ENCODE measurements at regions not wholly inside any gene's neighbourhood (a gene's known extent, or its start where the extent isn't known, plus 50 kb on each side); places are given as distances from the start of the nearest gene placed in this dataset.

GRCh38 chr5:114981111-114981510 is 188.6 kb downstream of the TRIM36 start:
- Histone ChIP-seq H3K4me3 (no peak overlapping the region), H3K9me3 (no peaks in the 10 kb centered on the region)
- no peak for ATAC-seq

GRCh38 chr5:114977979-114978573 is 191.6 kb downstream of the TRIM36 start:
- ATAC-seq, result no peak
- intact Hi-C loops (cut with DNase I, micrococcal nuclease), result no loop called here
- no peaks in the 10 kb centered on the region for H3K4me1 ChIP-seq (ENCODE audit: low read depth)
- H3K36me3 ChIP-seq (ENCODE audit: low read depth), result no peaks in the 10 kb centered on the region
- no peak overlapping the region for H3K4me3 ChIP-seq
- DNase-seq, result no peak
- no peaks in the 10 kb centered on the region for H3K9me3 ChIP-seq
- TF ChIP-seq CTCF (IDR thresholded peaks at IDR 0.05), result no peak

More at GRCh38 chr5:114981111-114981510, 188.6 kb downstream of the TRIM36 start:
- no peak for TF ChIP-seq CTCF (IDR thresholded peaks at IDR 0.05)
- no peak for DNase-seq
- H3K4me1 ChIP-seq (ENCODE audit: low read depth), result no peaks in the 10 kb centered on the region
- intact Hi-C loops (cut with DNase I, micrococcal nuclease), result no loop called here
- H3K36me3 ChIP-seq (ENCODE audit: low read depth), result no peaks in the 10 kb centered on the region

GRCh38 chr5:114969482-114969881 is 200.2 kb downstream of the TRIM36 start:
- intact Hi-C loops (cut with DNase I, micrococcal nuclease), result no loop called here
- H3K36me3 ChIP-seq (ENCODE audit: low read depth), result no peaks in the 10 kb centered on the region
- DNase-seq, result no peak

GRCh38 chr5:114957384-114957783 is 212.3 kb downstream of the TRIM36 start:
- no peak for DNase-seq
- H3K4me1 ChIP-seq (ENCODE audit: low read depth), result no peaks in the 10 kb centered on the region
- no peaks in the 10 kb centered on the region for H3K9me3 ChIP-seq
- H3K4me3 ChIP-seq, result no peak overlapping the region
- intact Hi-C loops (cut with DNase I, micrococcal nuclease), result no loop called here
- H3K36me3 ChIP-seq (ENCODE audit: low read depth), result no peaks in the 10 kb centered on the region
- ATAC-seq, result no peak
- no peak for TF ChIP-seq CTCF (IDR thresholded peaks at IDR 0.05)

More at GRCh38 chr5:114969482-114969881, 200.2 kb downstream of the TRIM36 start:
- Histone ChIP-seq H3K4me3 (no peak overlapping the region), H3K9me3 (no peaks in the 10 kb centered on the region), H3K4me1 (ENCODE audit: low read depth) (no peaks in the 10 kb centered on the region)
- TF ChIP-seq CTCF (IDR thresholded peaks at IDR 0.05), result no peak
- no peak for ATAC-seq

- TF ChIP-seq CTCF (IDR thresholded peaks at IDR 0.05), result no peak
- H3K4me1 ChIP-seq (ENCODE audit: low read depth), result no peaks in the 10 kb centered on the region
- DNase-seq, result no peak
- no peaks in the 10 kb centered on the region for H3K9me3 ChIP-seq
- no peak overlapping the region for H3K4me3 ChIP-seq
- intact Hi-C loops (cut with DNase I, micrococcal nuclease), result no loop called here
- ATAC-seq, result no peak
- no peaks in the 10 kb centered on the region for H3K36me3 ChIP-seq (ENCODE audit: low read depth)
These were observed 216.1 kb downstream of the TRIM36 start for GRCh38 chr5:114953565-114953964.

DNA sequence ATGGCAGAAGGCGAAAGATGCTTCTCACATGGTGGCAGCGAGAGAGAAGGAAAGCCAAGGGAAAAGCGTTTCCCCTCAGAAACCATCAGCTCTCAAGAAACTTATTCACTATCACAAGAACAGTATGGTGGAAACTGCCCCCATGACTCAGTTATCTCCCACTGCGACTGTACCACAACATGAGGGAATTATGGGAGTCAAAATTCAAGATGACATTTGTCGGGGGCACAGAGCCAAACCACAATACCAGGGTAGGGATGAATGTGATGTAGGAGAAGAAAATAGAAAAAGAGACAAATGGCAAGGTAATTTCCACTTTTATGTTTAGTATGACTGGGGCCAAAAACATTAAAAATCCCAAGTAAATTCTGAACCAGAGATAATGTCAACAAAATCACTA is 216.8 kb downstream of the TRIM36 start:
- no peak for TF ChIP-seq CTCF (IDR thresholded peaks at IDR 0.05)
- intact Hi-C loops (cut with DNase I, micrococcal nuclease), result no loop called here
- Histone ChIP-seq H3K9me3 (no peaks in the 10 kb centered on the region), H3K4me1 (ENCODE audit: low read depth) (no peaks in the 10 kb centered on the region), H3K36me3 (ENCODE audit: low read depth) (no peaks in the 10 kb centered on the region), H3K4me3 (no peak overlapping the region)
- no peak for DNase-seq
- no peak for ATAC-seq

Data from mucosa of descending colon (tissue), 3 donors.